GM23248 (cell line): ENCODE measurements at regions not wholly inside any gene's neighbourhood (a gene's known extent, or its start where the extent isn't known, plus 50 kb on each side); places are given as distances from the start of the nearest gene placed in this dataset.

ENCODE experiments used
- EZH2 ChIP-seq: fragments of 200-600 bp; sonication (generic); IDR thresholded peaks from 2 replicates; pipeline ENCODE4 v1.6.1; 2018; ENCODE audit warnings: antibody characterized with exemption, mild to moderate bottlenecking; ENCODE audit not compliant: insufficient read depth, poor library complexity, severe bottlenecking
- EZH2phosphoT487 ChIP-seq: fragments of 200-600 bp; sonication (generic); IDR thresholded peaks from 2 replicates; pipeline ENCODE4 v1.6.1; 2018; ENCODE audit warnings: antibody characterized with exemption, moderate library complexity, mild to moderate bottlenecking, low read depth; ENCODE audit not compliant: insufficient read depth

DNA sequence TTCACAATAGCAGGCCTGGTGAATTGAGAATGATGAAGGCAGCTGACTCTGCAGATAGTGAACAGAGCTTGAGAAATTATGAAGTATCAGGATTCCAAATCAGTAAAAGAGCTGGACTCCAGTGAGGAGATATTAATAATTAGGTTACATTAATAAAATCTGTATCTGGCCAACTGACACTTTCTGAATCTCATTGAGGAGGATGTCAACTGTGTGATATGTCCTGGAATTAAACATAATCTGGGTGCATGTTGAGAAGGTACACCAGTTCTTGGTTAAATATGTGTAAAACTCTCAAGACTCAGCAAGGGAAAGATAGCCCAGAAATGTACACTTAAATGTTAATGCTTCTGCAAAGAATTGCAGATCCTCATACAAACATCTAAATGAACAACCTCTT lies 177.8 kb upstream of the SFRP2 start:
- TF ChIP-seq EZH2 (no peak), EZH2phosphoT487 (no peak)
